AG10803 (cell line): ENCODE measurements at regions not wholly inside any gene's neighbourhood (a gene's known extent, or its start where the extent isn't known, plus 50 kb on each side); places are given as distances from the start of the nearest gene placed in this dataset.

Experiments used
- DNase-seq: peaks from one replicate; pipeline ENCODE4 v3.0.0; 2010; ENCODE audit warnings: low read depth
- H3K4me3 ChIP-seq: 2 replicates; pipeline ENCODE4 v1.5.1; 2011; ENCODE audit warnings: mild to moderate bottlenecking, low read length, control low read depth
- CTCF ChIP-seq: conservative IDR thresholded peaks from 2 replicates; pipeline ENCODE4 v1.5.1; 2011; ENCODE audit warnings: mild to moderate bottlenecking, low read length, control low read depth, inconsistent platforms

DNA sequence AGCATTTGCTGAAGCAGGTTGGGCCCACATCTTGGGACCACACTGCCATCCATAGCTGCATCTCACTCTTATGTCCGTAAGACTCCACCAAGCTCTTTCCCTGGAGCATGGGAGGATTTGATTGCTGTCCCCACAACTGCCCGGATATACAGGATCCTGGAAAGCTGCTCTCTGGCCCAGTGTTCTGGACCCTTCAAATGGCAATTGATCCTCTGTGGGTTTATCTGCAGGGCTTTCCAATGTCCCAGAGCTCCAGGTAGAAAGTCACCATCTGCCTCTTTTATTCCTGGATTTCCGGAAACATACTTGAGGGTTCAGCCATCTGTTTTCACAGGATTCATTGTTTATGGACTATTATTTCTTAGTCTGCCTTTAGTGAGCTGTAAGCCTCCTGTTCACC is 214.6 kb downstream of the SREK1 start:
- DNase-seq = no peak
- TF ChIP-seq CTCF = no peak
- no peak overlapping the region for H3K4me3 ChIP-seq

DNA sequence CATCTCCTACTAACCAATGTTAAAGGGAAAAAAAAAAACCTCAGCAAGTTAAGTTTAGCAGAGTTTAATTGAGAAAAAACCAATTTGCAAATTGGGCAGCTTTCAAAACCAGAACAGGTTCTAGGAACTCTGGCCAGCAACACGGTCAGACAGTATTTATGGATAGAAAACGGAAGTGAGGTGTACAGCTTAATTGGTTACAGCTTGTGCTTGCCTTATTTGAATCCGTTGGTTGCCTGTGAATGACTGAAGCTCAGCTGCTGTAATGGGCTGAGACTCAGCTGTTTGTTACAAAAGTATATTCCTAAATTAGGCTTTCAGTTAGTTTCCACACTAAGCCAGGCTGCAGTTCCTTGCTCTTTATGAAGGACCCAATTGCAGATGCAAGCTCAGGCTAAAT is 217.0 kb downstream of the SREK1 start:
- DNase-seq = no peak
- no peak for TF ChIP-seq CTCF

DNA sequence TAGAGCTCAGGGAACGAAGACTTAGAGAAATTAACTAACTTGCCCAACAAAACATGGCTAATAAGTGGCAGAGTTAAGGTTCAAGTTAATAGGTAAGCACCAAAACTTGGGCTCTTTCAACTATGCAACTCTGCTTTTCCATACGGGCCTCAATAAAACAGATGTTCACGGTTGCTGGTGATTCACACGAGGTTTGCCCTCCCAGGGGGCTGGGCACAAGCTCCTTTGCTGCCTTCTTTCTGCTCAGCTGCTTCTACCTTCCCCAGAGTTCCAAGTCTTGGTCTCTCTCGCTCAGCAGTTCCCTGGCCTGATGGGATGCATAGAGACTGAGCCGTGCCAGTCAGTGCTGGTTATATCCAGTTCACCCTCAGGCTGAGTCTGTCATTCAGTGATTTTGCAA is 217.9 kb downstream of the SREK1 start:
- no peak overlapping the region for H3K4me3 ChIP-seq
- no peak for TF ChIP-seq CTCF

More for the DNA sequence above, 217.0 kb downstream of the SREK1 start:
- H3K4me3 ChIP-seq = no peak overlapping the region

GRCh38 chr5:66362687-66363086 is 218.6 kb downstream of the SREK1 start:
- H3K4me3 ChIP-seq = no peak overlapping the region
- no peak for TF ChIP-seq CTCF
- no peak for DNase-seq

More for the DNA sequence above, 217.9 kb downstream of the SREK1 start:
- no peak for DNase-seq

GRCh38 chr5:66363097-66363496 is 219.0 kb downstream of the SREK1 start:
- no peak for DNase-seq
- no peak for TF ChIP-seq CTCF
- no peak overlapping the region for H3K4me3 ChIP-seq

DNA sequence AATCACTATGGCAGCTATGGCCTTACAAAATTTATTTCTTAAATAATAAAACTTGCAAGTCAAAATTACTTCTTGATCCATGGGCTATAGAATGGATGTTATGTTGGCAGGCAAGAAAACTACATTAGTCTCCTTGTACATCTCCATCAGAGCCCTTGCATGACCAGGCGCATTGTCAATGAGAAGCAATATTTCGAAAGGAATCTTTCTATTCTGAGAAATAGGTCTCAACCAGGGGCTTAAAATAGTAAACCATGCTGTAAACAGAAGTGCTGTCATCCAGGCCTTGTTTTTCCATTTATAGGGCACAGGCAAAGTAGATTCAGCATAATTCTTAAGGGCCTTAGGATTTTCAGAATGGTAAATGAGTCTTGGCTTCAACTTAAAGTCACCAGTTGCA is 220.1 kb downstream of the SREK1 start:
- H3K4me3 ChIP-seq = no peak overlapping the region
- no peak for DNase-seq
- TF ChIP-seq CTCF = no peak

GRCh38 chr5:66365981-66366380 is 221.9 kb downstream of the SREK1 start:
- H3K4me3 ChIP-seq = no peak overlapping the region
- DNase-seq = no peak
- TF ChIP-seq CTCF = no peak
